ENCODE measurements at regions not wholly inside any gene's neighbourhood (a gene's known extent, or its start where the extent isn't known, plus 50 kb on each side); places are given as distances from the start of the nearest gene placed in this dataset.

DNA sequence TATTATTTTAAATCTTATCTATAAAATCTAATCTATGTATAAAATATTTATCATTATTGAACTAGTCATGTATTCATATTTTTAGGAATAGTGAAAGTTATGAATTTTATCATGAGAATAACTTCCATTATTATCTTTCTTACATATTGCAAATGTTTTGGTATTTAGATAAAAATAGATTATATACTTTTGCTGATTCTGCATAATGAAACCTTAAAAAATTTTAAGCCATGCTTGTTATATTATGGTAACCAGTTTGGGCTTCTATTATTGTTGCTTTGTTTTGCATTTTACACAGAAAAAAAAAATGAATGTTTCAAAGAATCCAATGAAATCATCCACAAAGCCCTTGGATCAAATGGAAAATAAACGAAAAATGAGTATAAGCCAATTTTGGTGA is 772.5 kb downstream of the NR2F1-AS1 start:
- TF ChIP-seq, protein P1, sequence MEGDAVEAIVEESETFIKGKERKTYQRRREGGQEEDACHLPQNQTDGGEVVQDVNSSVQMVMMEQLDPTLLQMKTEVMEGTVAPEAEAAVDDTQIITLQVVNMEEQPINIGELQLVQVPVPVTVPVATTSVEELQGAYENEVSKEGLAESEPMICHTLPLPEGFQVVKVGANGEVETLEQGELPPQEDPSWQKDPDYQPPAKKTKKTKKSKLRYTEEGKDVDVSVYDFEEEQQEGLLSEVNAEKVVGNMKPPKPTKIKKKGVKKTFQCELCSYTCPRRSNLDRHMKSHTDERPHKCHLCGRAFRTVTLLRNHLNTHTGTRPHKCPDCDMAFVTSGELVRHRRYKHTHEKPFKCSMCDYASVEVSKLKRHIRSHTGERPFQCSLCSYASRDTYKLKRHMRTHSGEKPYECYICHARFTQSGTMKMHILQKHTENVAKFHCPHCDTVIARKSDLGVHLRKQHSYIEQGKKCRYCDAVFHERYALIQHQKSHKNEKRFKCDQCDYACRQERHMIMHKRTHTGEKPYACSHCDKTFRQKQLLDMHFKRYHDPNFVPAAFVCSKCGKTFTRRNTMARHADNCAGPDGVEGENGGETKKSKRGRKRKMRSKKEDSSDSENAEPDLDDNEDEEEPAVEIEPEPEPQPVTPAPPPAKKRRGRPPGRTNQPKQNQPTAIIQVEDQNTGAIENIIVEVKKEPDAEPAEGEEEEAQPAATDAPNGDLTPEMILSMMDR (conservative IDR thresholded peaks at IDR 0.05; ENCODE audit: low read length), result no peak
- no peak for TF ChIP-seq EZH2phosphoT487 (IDR thresholded peaks at IDR 0.05; ENCODE audit: borderline replicate concordance)

All from Loucy (cell line).